NCI-H2029 (cell line): ENCODE measurements at regions not wholly inside any gene's neighbourhood (a gene's known extent, or its start where the extent isn't known, plus 50 kb on each side); places are given as distances from the start of the nearest gene placed in this dataset.

ENCODE experiments used
- DNase-seq: peaks from one replicate; lab custom pipeline; 2025; lab: John Stamatoyannopoulos, UW

- no peak for DNase-seq
Observed at GRCh38 chr13:55673910-55674309, 1466.8 kb upstream of the PRR20A start.

- DNase-seq = no peak
Observed at GRCh38 chr13:55682776-55683175, 1457.9 kb upstream of the PRR20A start.

GRCh38 chr13:55705526-55705925 lies 1435.2 kb upstream of the PRR20A start:
- DNase-seq = no peak

- DNase-seq = no peak
Observed at GRCh38 chr13:55705971-55706370, 1434.7 kb upstream of the PRR20A start.

GRCh38 chr13:55714120-55714519 lies 1426.6 kb upstream of the PRR20A start:
- no peak for DNase-seq

GRCh38 chr13:55727683-55728082 lies 1413.0 kb upstream of the PRR20A start:
- no peak for DNase-seq

GRCh38 chr13:55728247-55728646 lies 1412.5 kb upstream of the PRR20A start:
- DNase-seq = no peak

- no peak for DNase-seq
Observed at GRCh38 chr13:55745828-55746227, 1394.9 kb upstream of the PRR20A start.

- DNase-seq = no peak
Observed at GRCh38 chr13:55761986-55762385, 1378.7 kb upstream of the PRR20A start.

GRCh38 chr13:55777612-55778011 lies 1363.1 kb upstream of the PRR20A start:
- no peak for DNase-seq

- DNase-seq = no peak
Observed at GRCh38 chr13:55783841-55784240, 1356.9 kb upstream of the PRR20A start.

GRCh38 chr13:55788548-55788947 lies 1352.2 kb upstream of the PRR20A start:
- no peak for DNase-seq

GRCh38 chr13:55792544-55793193 lies 1348.0 kb upstream of the PRR20A start:
- DNase-seq = no peak

- DNase-seq = no peak
Observed at GRCh38 chr13:55815458-55816033, 1325.2 kb upstream of the PRR20A start.

GRCh38 chr13:55816976-55817601 lies 1323.6 kb upstream of the PRR20A start:
- no peak for DNase-seq

- no peak for DNase-seq
Observed at GRCh38 chr13:55820817-55821216, 1319.9 kb upstream of the PRR20A start.

- DNase-seq = no peak
Observed at GRCh38 chr13:55869648-55870047, 1271.1 kb upstream of the PRR20A start.

GRCh38 chr13:55887561-55887960 lies 1253.2 kb upstream of the PRR20A start:
- DNase-seq = no peak

- DNase-seq = no peak
Observed at GRCh38 chr13:55893540-55893939, 1247.2 kb upstream of the PRR20A start.

- DNase-seq = no peak
Observed at GRCh38 chr13:55937180-55937579, 1203.5 kb upstream of the PRR20A start.

- DNase-seq = no peak
Observed at GRCh38 chr13:55948175-55948574, 1192.5 kb upstream of the PRR20A start.

- no peak for DNase-seq
Observed at GRCh38 chr13:55963934-55964333, 1176.8 kb upstream of the PRR20A start.

GRCh38 chr13:55967055-55967454 lies 1173.7 kb upstream of the PRR20A start:
- no peak for DNase-seq

- DNase-seq = no peak
Observed at GRCh38 chr13:55977436-55977835, 1163.3 kb upstream of the PRR20A start.
